ENCODE measurements at regions not wholly inside any gene's neighbourhood (a gene's known extent, or its start where the extent isn't known, plus 50 kb on each side); places are given as distances from the start of the nearest gene placed in this dataset.
A peak's percentile ranks its signal among the peaks of the same experiment; 100 is the strongest.

GRCh38 chr10:2936816-2937215, 130.5 kb upstream of the PFKP start:
- Mint-ChIP-seq H3K4me3 (ENCODE audit: unreplicated experiment) (no peak overlapping the region), H3K27me3 (ENCODE audit: unreplicated experiment) (peaks cover 37% of the 10 kb centered on the region), H3K36me3 (ENCODE audit: unreplicated experiment) (no peaks in the 10 kb centered on the region), H3K27ac (ENCODE audit: unreplicated experiment) (no peak overlapping the region), H3K9me3 (ENCODE audit: unreplicated experiment) (no peaks in the 10 kb centered on the region), H3K4me1 (ENCODE audit: unreplicated experiment) (peaks cover 11% of the 10 kb centered on the region)
- DNase-seq (ENCODE audit: extremely low spot score, unreplicated experiment), result no peak
- no peak for TF ChIP-seq CTCF (IDR thresholded peaks at IDR 0.05)

DNA sequence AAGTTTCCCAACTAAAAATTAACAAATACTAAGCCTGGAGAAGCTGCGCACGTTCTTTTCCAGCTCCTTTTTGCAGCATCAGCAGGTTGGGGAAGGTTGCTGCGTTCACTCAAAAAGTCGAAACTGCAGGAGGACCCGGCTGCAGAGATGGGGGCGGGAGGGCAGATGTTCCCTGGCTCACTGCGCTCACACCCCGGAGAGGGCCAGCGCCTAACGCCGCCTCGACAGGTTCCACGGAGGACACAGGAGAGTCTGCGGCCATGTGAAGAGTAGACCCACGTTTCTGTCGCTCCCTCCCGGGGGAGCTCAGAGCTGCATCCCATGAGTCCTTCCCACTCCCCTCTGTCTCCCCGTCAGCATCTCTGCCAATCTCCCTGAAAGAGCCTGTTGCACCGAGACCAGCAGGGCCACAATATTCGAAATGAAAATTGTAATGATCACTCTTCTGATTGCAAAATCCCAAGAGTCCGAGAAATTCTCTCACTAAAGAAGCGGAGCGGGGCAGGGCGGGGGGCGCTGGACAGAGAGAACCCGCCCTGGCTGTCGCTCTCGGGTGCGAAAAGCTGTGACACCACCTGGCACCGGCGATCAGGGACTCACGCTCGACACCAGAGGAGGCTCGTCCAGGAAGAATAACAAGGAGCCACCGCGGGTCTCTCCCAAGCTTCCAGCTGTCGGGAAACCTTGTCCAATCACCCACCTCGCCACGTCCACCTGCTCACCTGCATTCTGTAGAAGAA, 131.5 kb upstream of the PFKP start:
- no peak for DNase-seq (ENCODE audit: extremely low spot score, unreplicated experiment)
- Mint-ChIP-seq H3K4me3 (ENCODE audit: unreplicated experiment) (no peak overlapping the region), H3K27ac (ENCODE audit: unreplicated experiment) (no peak overlapping the region), H3K36me3 (ENCODE audit: unreplicated experiment) (no peaks in the 10 kb centered on the region), H3K4me1 (ENCODE audit: unreplicated experiment) (peaks cover 11% of the 10 kb centered on the region), H3K9me3 (ENCODE audit: unreplicated experiment) (no peaks in the 10 kb centered on the region), H3K27me3 (ENCODE audit: unreplicated experiment) (peaks cover 28% of the 10 kb centered on the region)
- no peak for TF ChIP-seq CTCF (IDR thresholded peaks at IDR 0.05)

GRCh38 chr10:2933924-2934323, 133.4 kb upstream of the PFKP start:
- no peak for TF ChIP-seq CTCF (IDR thresholded peaks at IDR 0.05)
- no peaks in the 10 kb centered on the region for H3K9me3 Mint-ChIP-seq (ENCODE audit: unreplicated experiment)
- peaks cover 11% of the 10 kb centered on the region for H3K4me1 Mint-ChIP-seq (ENCODE audit: unreplicated experiment)
- no peak overlapping the region for H3K4me3 Mint-ChIP-seq (ENCODE audit: unreplicated experiment)
- no peaks in the 10 kb centered on the region for H3K36me3 Mint-ChIP-seq (ENCODE audit: unreplicated experiment)
- peaks cover 16% of the 10 kb centered on the region for H3K27me3 Mint-ChIP-seq (ENCODE audit: unreplicated experiment)
- peak overlapping the region; percentile 31 for H3K27ac Mint-ChIP-seq (ENCODE audit: unreplicated experiment)
- DNase-seq (ENCODE audit: extremely low spot score, unreplicated experiment), result no peak

DNA sequence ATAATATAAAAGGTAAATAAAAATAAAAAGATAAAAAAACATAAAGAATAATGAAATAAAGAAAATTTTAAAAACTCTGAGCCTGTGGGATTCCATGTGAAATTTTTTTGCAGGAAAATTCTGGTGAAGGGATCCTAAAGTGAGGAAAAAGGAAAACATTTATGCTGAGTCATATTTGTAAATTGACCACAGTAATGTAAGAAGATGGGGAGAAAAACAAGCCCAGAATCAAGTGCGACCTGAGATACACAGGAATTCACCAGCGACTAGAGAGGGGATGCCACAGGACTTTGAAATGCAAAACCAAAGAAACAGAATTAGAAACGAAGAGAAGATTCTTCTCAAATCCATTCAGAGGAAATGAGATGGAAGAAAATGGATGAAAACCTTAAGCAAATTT, 133.8 kb upstream of the PFKP start:
- peak overlapping the region; percentile 1 for H3K27ac Mint-ChIP-seq (ENCODE audit: unreplicated experiment)
- no peak for TF ChIP-seq CTCF (IDR thresholded peaks at IDR 0.05)
- H3K4me1 Mint-ChIP-seq (ENCODE audit: unreplicated experiment), result peaks cover 12% of the 10 kb centered on the region
- no peaks in the 10 kb centered on the region for H3K9me3 Mint-ChIP-seq (ENCODE audit: unreplicated experiment)
- peaks cover 12% of the 10 kb centered on the region for H3K27me3 Mint-ChIP-seq (ENCODE audit: unreplicated experiment)
- H3K36me3 Mint-ChIP-seq (ENCODE audit: unreplicated experiment), result no peaks in the 10 kb centered on the region
- no peak overlapping the region for H3K4me3 Mint-ChIP-seq (ENCODE audit: unreplicated experiment)
- DNase-seq (ENCODE audit: extremely low spot score, unreplicated experiment), result no peak

GRCh38 chr10:2933071-2933470, 134.3 kb upstream of the PFKP start:
- DNase-seq (ENCODE audit: extremely low spot score, unreplicated experiment), result no peak

More at GRCh38 chr10:2933071-2933470, 134.3 kb upstream of the PFKP start:
- Mint-ChIP-seq H3K9me3 (ENCODE audit: unreplicated experiment) (no peaks in the 10 kb centered on the region), H3K4me3 (ENCODE audit: unreplicated experiment) (no peak overlapping the region), H3K27me3 (ENCODE audit: unreplicated experiment) (peaks cover 14% of the 10 kb centered on the region), H3K36me3 (ENCODE audit: unreplicated experiment) (no peaks in the 10 kb centered on the region), H3K4me1 (ENCODE audit: unreplicated experiment) (peaks cover 17% of the 10 kb centered on the region), H3K27ac (ENCODE audit: unreplicated experiment) (no peak overlapping the region)
- TF ChIP-seq CTCF (IDR thresholded peaks at IDR 0.05), result no peak
